Stimulated activated CD4-positive, alpha-beta T cell treated with anti-CD3 and anti-CD28 coated beads, Interleukin-12 subunit alpha, Interleukin-12 subunit beta, amount 100 ng/mL, for 4 hours (primary cell): ENCODE measurements at regions not wholly inside any gene's neighbourhood (a gene's known extent, or its start where the extent isn't known, plus 50 kb on each side); places are given as distances from the start of the nearest gene placed in this dataset.

ENCODE experiments used
- DNase-seq: peaks from one replicate; pipeline ENCODE4 v3.0.0-alpha.2; 2020

GRCh38 chr16:86062271-86062965 is 163.5 kb downstream of the IRF8 start:
- DNase-seq, result no peak

DNA sequence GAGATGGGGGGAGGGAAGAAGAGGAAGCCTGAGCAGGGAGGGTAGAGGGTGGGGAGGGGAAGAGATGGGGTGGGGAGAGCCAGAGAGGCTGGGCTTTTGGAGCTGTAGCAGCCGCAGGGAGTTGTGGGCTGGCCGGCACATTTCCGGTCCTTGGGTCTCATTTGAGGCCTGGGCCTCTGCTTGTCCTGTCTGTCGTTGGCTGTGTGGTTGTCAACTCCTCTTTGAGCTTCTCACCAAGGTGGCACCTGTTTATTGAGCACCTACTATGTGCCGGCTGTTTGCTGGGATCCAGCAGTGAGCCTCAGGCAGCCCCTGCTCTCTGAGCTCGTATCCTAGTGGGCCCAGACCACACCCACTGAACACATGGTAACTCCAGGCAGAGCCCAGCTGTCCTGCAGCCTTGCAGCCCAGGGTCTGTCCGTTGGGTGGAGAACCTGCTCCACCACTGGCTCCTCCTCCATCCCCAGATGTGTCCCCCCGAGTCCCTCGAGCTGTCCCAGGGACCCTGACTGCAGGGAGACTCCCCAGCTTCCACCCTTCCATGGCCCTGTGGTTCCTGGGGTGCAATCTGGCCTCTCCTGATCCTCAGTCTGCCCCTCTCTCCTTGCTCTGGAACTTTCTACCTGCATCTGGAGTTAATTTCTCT is 164.9 kb downstream of the IRF8 start:
- DNase-seq, result no peak

- DNase-seq, result no peak
Observed at GRCh38 chr16:86064431-86065250, 165.7 kb downstream of the IRF8 start.

DNA sequence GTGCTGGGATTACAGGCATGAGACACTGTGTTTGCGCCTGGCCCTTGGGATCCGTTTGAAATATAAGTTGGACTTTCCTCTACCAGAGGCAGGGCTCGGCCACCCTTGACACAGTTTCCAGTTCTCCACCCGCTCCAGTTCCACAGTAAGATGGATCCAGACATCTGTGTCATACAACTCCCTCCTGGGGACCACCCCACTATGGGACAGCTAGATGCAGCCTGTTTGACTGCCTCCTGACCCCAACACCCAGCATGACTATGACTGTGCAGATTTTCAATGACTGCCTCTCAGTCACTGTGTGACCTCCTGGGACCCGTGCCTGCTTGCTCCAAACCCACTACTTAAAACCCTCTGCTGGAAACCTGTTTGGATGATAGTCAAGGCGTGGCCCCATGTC is 166.7 kb downstream of the IRF8 start:
- DNase-seq, result no peak

DNA sequence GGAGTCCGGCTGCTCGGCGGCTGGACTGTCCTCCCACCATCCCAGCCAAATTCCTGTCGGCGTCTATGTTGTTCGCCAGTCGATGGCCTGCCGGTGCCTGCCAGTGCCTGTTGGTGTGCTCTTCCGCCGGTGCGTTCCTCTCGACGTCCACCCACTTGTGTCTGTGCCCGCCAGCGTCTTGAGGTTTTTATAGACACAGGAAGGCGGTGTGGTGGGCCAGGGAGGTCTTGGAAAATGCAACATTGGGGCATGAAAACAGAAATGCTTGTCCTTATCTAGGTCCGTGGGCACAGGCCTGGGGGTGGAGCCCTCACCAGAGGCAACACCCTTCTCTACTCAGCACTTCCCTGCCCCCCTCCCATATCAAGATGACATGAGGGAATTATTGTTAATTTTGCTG is 167.8 kb downstream of the IRF8 start:
- DNase-seq, result no peak

DNA sequence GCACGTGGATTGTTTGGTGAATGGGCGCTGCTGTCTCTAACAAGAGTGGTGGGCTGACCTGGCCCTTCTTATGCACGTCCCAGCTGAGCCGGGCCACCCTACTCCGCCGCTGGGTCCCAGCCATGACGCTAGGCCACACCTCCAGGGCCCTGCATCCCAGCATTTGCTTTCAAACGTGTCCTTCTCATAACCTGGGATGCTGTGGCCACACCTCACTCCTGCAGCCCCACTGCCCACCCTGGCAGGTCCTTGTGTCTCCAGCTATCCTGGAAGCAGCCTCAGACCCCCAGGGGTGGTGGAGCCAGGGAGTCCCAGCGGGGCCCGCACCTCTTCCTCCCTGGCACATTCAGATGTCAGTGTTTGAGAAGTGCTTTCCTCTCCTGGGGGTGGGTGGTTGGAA is 168.6 kb downstream of the IRF8 start:
- no peak for DNase-seq

- no peak for DNase-seq
Observed at GRCh38 chr16:86067936-86068335, 169.0 kb downstream of the IRF8 start.

GRCh38 chr16:86068722-86069121 is 169.8 kb downstream of the IRF8 start:
- no peak for DNase-seq

GRCh38 chr16:86069736-86070298 is 170.9 kb downstream of the IRF8 start:
- no peak for DNase-seq

DNA sequence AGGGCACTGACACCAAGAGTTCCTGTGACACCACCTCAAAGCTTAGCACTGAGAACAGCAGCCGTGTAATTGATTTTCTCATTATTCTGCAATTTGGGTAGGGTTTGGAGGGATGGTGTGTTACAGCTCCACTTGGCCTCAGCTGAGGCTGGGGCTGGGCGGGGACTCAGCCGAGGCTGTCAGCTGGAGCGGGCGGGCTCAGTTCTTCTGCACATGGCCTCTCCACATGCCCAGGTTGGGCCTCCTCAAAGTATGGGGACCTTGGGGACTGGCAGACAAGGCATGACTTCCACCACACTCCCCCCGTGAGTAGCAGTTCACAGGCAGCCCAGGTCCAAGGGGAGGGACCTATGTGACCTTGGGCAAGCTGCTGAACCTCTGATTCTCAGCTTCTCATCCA is 171.5 kb downstream of the IRF8 start:
- no peak for DNase-seq

DNA sequence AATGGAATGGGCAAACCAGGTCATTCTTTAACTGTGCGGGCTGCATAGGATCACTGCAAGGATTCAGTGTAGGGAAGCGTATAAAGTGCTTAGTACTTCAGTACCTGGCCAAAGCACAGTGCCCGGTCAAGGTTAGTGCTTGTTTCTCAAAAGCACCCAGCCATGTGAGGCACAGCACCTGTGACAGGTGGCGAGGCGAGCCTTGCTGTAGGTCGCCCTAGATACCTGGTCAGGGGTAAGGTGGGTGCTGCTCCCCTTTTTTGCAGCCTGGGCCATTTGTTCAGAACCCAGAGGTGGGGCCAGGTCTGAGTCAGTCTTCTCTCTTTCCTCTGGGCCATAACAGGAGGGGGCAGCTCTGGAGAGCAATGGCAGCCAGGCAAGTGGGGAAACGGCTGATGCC is 172.0 kb downstream of the IRF8 start:
- DNase-seq, result no peak

DNA sequence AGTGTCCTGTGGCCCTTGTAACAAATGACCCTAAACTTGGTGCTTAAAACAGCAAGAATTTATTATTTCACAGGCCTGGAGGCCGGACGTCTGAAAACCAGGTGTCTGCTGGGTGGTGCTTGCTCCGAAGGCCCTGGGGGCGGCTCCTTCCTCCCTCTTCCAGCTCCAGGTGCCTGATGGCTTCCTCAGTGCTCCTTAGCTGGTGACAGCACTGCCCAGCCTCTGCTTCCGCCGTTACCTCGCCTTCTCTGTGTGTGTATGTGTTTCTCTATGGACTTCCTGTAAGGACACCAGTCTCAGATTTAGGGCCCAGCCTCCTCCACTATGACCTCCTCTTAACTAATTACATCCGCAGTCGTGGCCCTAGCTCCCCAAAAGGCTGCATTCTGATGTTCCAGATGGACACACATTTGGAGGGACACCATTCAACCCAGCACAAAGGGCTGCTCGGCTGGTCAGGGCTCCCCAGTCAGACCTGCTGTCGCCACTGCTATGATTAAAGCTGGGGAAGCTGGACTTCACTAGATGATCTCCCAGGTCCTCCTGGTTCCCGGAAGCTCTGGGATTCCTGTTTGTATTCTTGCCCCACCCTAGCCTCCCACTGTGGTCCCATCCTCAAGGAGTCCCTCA is 172.8 kb downstream of the IRF8 start:
- DNase-seq, result no peak

- peak; percentile 33 for DNase-seq
Observed at GRCh38 chr16:86072328-86073102, 173.6 kb downstream of the IRF8 start.

DNA sequence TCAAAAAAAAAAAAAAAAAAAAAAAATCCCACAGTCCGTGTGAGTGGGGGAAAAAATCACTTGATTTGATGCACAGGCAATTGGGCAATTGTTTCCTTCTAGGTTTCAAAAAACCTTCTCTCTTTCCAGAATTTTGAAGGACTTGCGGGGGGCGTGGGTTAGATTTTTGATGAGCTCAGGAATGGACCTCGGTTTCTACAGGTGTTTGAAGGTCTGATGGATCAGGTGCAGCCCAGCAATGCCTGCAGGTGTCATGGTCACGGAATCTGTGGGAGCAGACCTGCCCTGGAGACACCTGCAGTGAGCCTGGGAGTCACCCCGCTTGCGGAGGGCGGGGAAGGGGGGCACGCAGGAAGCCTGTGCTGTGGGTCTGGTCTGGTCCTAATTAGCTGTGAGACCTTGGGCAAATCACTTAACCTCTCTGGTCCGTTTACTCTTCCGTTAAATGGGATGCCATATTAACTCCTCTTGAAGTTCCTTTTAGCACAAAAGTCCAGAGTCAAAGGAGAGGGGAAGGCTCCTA is 174.2 kb downstream of the IRF8 start:
- no peak for DNase-seq

DNA sequence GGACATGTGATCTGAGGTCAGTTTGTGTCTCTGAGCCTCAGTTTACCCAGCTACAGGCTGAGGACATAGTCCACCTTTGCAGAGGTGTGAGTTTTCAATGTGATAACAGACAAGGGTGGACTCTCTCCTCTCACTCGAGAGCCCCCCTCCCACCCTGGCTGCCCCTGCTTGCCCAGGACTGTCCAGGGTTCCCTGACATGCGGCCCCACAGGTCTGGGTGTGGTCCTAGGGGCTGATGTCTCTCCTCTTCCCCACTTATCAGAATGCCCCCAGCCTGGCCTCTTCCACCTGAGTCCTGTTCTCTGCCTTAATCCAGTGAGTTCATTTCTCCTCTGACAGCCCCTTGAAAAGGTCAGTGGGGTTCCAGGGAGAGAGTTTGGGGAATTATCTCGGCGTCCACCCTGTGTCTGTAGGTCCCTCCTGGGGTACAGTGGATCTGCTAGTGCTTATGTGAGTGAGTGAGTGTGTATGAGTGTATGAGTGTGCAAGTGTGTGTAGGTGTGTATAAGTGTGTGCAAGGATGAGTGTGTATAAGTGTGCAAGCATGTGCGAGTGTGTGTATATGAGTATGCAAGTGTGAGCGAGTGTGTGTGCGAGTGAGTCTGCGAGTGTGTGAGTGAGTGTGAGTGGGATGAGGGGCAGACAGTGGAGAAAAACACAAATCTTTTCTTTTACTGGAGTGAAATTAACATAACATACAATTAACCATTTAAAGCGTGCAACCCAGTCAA is 175.0 kb downstream of the IRF8 start:
- no peak for DNase-seq

DNA sequence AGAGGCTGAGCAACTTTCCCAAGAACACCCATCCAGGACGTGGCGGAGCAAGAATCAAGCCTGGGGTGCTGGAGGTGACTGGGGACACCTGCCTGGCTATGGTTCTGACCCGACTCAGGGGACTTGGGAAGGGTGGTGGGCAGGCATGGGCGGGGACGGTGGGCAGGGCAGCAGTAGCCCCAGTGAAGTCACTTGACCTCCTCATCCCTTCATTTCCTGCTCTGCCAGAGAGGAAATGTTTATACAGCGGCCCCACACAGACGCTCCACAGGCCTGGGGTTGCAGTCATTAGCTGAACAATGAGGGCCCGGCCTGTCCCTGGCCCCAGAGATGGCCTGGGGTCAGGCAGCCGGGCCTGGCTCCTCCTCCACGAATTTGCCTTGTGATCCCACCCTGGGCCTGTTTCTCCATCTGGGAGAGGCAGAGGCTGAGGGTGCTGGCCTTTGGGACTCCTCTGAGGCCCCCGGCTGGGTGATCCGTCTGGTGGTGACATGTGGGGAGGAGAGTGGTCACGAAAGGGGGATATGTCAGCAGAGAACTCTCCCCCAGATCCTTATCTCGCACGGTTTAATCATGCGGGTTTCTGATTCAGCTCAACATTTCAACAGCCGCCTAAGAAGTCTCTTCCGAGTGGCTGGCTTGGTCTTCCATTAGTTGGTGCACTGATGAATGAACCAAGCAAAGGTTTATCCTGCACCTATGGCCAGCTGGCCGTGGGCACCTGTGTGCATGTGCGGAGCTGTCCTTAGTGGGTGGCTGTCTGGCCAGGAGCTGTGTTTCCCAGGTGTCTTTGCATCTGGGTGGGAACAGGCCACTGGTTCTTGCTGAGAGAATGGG is 175.9 kb downstream of the IRF8 start:
- DNase-seq, result no peak

GRCh38 chr16:86075488-86075785 is 176.5 kb downstream of the IRF8 start:
- DNase-seq, result no peak

GRCh38 chr16:86075839-86076440 is 177.0 kb downstream of the IRF8 start:
- DNase-seq, result no peak

GRCh38 chr16:86076606-86077005 is 177.6 kb downstream of the IRF8 start:
- DNase-seq, result no peak

GRCh38 chr16:86077243-86077940 is 178.4 kb downstream of the IRF8 start:
- DNase-seq, result no peak
